ENCODE measurements at regions not wholly inside any gene's neighbourhood (a gene's known extent, or its start where the extent isn't known, plus 50 kb on each side); places are given as distances from the start of the nearest gene placed in this dataset.
A peak's percentile ranks its signal among the peaks of the same experiment; 100 is the strongest.

DNA sequence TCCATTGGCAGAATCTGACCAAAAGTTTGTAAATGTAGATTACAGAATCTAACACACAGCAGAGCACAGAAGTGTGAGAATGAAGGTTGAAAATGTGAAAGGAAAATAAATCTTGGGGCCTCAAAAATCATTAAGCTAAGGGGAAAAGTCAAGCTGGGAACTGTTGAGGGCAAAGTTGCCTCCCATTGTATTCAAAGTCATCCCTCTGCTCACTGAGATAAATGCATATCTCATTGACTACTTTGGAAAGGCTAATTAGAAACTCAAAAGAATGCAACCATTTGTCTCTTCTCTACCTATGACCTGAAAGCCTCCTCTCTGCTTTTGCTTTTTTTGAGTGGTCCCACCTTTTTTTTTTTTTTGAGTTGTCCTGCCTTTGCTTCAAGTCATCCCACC lies 97.4 kb upstream of the ATF7IP start:
- Histone ChIP-seq H3K4me3 (ENCODE audit: low read length) (no peak overlapping the region), H3K9me3 (ENCODE audit: insufficient read depth, low read length) (peaks cover 16% of the 10 kb centered on the region), H4K20me1 (ENCODE audit: insufficient read depth, low read length) (no peaks in the 10 kb centered on the region), H3K4me2 (ENCODE audit: low read length) (peak overlapping the region; percentile 32), H3K36me3 (replicated peaks; ENCODE audit: low read depth, low read length) (peaks cover 8% of the 10 kb centered on the region), H3K79me2 (ENCODE audit: low read length) (no peaks in the 10 kb centered on the region), H3K27ac (ENCODE audit: low read length) (peak overlapping the region; percentile 60), H3K4me1 (ENCODE audit: low read length) (peaks cover 14% of the 10 kb centered on the region), H3K9ac (ENCODE audit: low read length) (no peak overlapping the region; the same call in 1 of the 2 replicates), H3K27me3 (ENCODE audit: low read depth, low read length) (no peaks in the 10 kb centered on the region), H2AFZ (ENCODE audit: low read depth, low read length) (peak overlapping the region; percentile 51)
- TF ChIP-seq, protein P1, sequence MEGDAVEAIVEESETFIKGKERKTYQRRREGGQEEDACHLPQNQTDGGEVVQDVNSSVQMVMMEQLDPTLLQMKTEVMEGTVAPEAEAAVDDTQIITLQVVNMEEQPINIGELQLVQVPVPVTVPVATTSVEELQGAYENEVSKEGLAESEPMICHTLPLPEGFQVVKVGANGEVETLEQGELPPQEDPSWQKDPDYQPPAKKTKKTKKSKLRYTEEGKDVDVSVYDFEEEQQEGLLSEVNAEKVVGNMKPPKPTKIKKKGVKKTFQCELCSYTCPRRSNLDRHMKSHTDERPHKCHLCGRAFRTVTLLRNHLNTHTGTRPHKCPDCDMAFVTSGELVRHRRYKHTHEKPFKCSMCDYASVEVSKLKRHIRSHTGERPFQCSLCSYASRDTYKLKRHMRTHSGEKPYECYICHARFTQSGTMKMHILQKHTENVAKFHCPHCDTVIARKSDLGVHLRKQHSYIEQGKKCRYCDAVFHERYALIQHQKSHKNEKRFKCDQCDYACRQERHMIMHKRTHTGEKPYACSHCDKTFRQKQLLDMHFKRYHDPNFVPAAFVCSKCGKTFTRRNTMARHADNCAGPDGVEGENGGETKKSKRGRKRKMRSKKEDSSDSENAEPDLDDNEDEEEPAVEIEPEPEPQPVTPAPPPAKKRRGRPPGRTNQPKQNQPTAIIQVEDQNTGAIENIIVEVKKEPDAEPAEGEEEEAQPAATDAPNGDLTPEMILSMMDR (IDR thresholded peaks at IDR 0.05; ENCODE audit: low read depth, low read length): no peak
- TF ChIP-seq EZH2phosphoT487 (IDR thresholded peaks at IDR 0.05; ENCODE audit: low read depth): no peak

- H3K9me3 ChIP-seq (ENCODE audit: insufficient read depth, low read length): peaks cover 30% of the 10 kb centered on the region
- H3K27ac ChIP-seq (ENCODE audit: low read length): no peak overlapping the region
- H3K36me3 ChIP-seq (replicated peaks; ENCODE audit: low read depth, low read length): peaks cover 23% of the 10 kb centered on the region
- no peak overlapping the region for H3K4me3 ChIP-seq (ENCODE audit: low read length)
- no peak overlapping the region for H2AFZ ChIP-seq (ENCODE audit: low read depth, low read length)
- no peak for TF ChIP-seq EZH2phosphoT487 (IDR thresholded peaks at IDR 0.05; ENCODE audit: low read depth)
- TF ChIP-seq, protein P1 (IDR thresholded peaks at IDR 0.05; ENCODE audit: low read depth, low read length): no peak
- H3K4me2 ChIP-seq (ENCODE audit: low read length): no peak overlapping the region
- peaks cover 25% of the 10 kb centered on the region for H3K4me1 ChIP-seq (ENCODE audit: low read length)
- no peak overlapping the region for H3K9ac ChIP-seq (ENCODE audit: low read length)
- H4K20me1 ChIP-seq (ENCODE audit: insufficient read depth, low read length): no peaks in the 10 kb centered on the region
- no peaks in the 10 kb centered on the region for H3K79me2 ChIP-seq (ENCODE audit: low read length)
- no peaks in the 10 kb centered on the region for H3K27me3 ChIP-seq (ENCODE audit: low read depth, low read length)
Observed at GRCh38 chr12:14270392-14270791, 95.1 kb upstream of the ATF7IP start.

- Histone ChIP-seq H3K4me1 (ENCODE audit: low read length) (peaks cover 16% of the 10 kb centered on the region), H3K27me3 (ENCODE audit: low read depth, low read length) (no peaks in the 10 kb centered on the region), H4K20me1 (ENCODE audit: insufficient read depth, low read length) (no peaks in the 10 kb centered on the region), H3K36me3 (replicated peaks; ENCODE audit: low read depth, low read length) (peaks cover 37% of the 10 kb centered on the region), H3K9me3 (ENCODE audit: insufficient read depth, low read length) (peaks cover 37% of the 10 kb centered on the region), H3K27ac (ENCODE audit: low read length) (peak overlapping the region; percentile 41; the same call in 1 of the 2 replicates), H3K4me2 (ENCODE audit: low read length) (peak overlapping the region; percentile 30), H3K9ac (ENCODE audit: low read length) (no peak overlapping the region; the same call in 1 of the 2 replicates), H2AFZ (ENCODE audit: low read depth, low read length) (peak overlapping the region; percentile 89), H3K79me2 (ENCODE audit: low read length) (no peaks in the 10 kb centered on the region), H3K4me3 (ENCODE audit: low read length) (no peak overlapping the region)
- no peak for TF ChIP-seq EZH2phosphoT487 (IDR thresholded peaks at IDR 0.05; ENCODE audit: low read depth)
- TF ChIP-seq, protein P1 (IDR thresholded peaks at IDR 0.05; ENCODE audit: low read depth, low read length): no peak
Observed at GRCh38 chr12:14272956-14273912, 92.2 kb upstream of the ATF7IP start.

GRCh38 chr12:14273913-14274311 lies 91.6 kb upstream of the ATF7IP start:
- Histone ChIP-seq H3K27ac (ENCODE audit: low read length) (peak overlapping the region; percentile 41; the same call in 1 of the 2 replicates), H3K27me3 (ENCODE audit: low read depth, low read length) (no peaks in the 10 kb centered on the region), H3K79me2 (ENCODE audit: low read length) (no peaks in the 10 kb centered on the region), H3K4me2 (ENCODE audit: low read length) (peak overlapping the region; percentile 30), H3K4me3 (ENCODE audit: low read length) (no peak overlapping the region), H3K9ac (ENCODE audit: low read length) (no peak overlapping the region; the same call in 1 of the 2 replicates), H2AFZ (ENCODE audit: low read depth, low read length) (peak overlapping the region; percentile 89), H3K36me3 (replicated peaks; ENCODE audit: low read depth, low read length) (peaks cover 38% of the 10 kb centered on the region), H3K9me3 (ENCODE audit: insufficient read depth, low read length) (peaks cover 43% of the 10 kb centered on the region), H4K20me1 (ENCODE audit: insufficient read depth, low read length) (no peaks in the 10 kb centered on the region), H3K4me1 (ENCODE audit: low read length) (peaks cover 20% of the 10 kb centered on the region)
- no peak for TF ChIP-seq EZH2phosphoT487 (IDR thresholded peaks at IDR 0.05; ENCODE audit: low read depth)
- TF ChIP-seq, protein P1 (IDR thresholded peaks at IDR 0.05; ENCODE audit: low read depth, low read length): no peak

All from OCI-LY3 (cell line).